IMR-90 (cell line): ENCODE measurements at regions not wholly inside any gene's neighbourhood (a gene's known extent, or its start where the extent isn't known, plus 50 kb on each side); places are given as distances from the start of the nearest gene placed in this dataset.

Experiments used
- ATAC-seq: fragments of 200-7000 bp; cut with Tn5 transposase; 2 replicates; pipeline ENCODE4 v1.9.1; 2020; ENCODE audit warnings: low read depth, mild to moderate bottlenecking, moderate library complexity
- BruUV-seq: library from RNA; stranded (reverse); fragments of 400-500 nt; replicated peaks from 2 replicates; lab custom pipeline; 2021; lab: Mats Ljungman, UMichigan
- CTCF ChIA-PET: fragments of 300-600 bp; formaldehyde crosslinking; extraction: SDS; loops from one replicate; lab custom pipeline; 2021; ENCODE audit warnings: antibody characterized with exemption; lab: Yijun Ruan, JAX
- POLR2A ChIA-PET: fragments of 300-600 bp; sonication (Branson Sonifier 250); formaldehyde crosslinking; loops from one replicate; lab custom pipeline; 2022; ENCODE audit warnings: antibody characterized with exemption; ENCODE audit not compliant: unreplicated experiment; lab: Charles Lee
- DNase-seq: peaks from one replicate; pipeline ENCODE4 v3.0.0; 2013
- H2AFZ ChIP-seq: replicated peaks from 2 replicates; pipeline ENCODE3; 2013; ENCODE audit warnings: low read length, mild to moderate bottlenecking; ENCODE audit not compliant: poor library complexity
- H2AK5ac ChIP-seq: 2 replicates; pipeline ENCODE4 v1.6.1; 2013; ENCODE audit warnings: low read depth, low read length, inconsistent platforms
- H2AK9ac ChIP-seq: replicated peaks from 2 replicates; pipeline ENCODE3; 2013; ENCODE audit warnings: mild to moderate bottlenecking, low read depth, low read length, moderate library complexity; ENCODE audit not compliant: poor library complexity
- H2BK120ac ChIP-seq: 2 replicates; pipeline ENCODE4 v1.6.1; 2013; ENCODE audit warnings: low read depth, low read length, inconsistent platforms
- H2BK15ac ChIP-seq: 3 replicates; pipeline ENCODE4 v1.6.1; 2013; ENCODE audit warnings: low read depth, low read length, inconsistent platforms
- H2BK20ac ChIP-seq: 2 replicates; pipeline ENCODE4 v1.6.1; 2013; ENCODE audit warnings: low read depth, mild to moderate bottlenecking, inconsistent platforms, low read length, moderate library complexity
- H2BK5ac ChIP-seq: 2 replicates; pipeline ENCODE4 v1.6.1; 2013; ENCODE audit warnings: mild to moderate bottlenecking, low read depth, low read length, inconsistent platforms; ENCODE audit not compliant: poor library complexity, severe bottlenecking
- H3K14ac ChIP-seq: replicated peaks from 2 replicates; pipeline ENCODE4 v1.6.1; 2013; ENCODE audit warnings: low read depth, low read length, inconsistent platforms
- H3K18ac ChIP-seq: 2 replicates; pipeline ENCODE4 v1.6.1; 2013; ENCODE audit warnings: low read depth, low read length, control low read depth
- H3K23ac ChIP-seq: 2 replicates; pipeline ENCODE4 v1.6.1; 2013; ENCODE audit warnings: low read depth, low read length, inconsistent platforms
- H3K27ac ChIP-seq: 2 replicates; pipeline ENCODE4 v1.5.1; 2013; ENCODE audit warnings: mild to moderate bottlenecking, control low read depth, low read length; ENCODE audit not compliant: insufficient read depth
- H3K27me3 ChIP-seq: 2 replicates; pipeline ENCODE4 v1.6.1; 2013; ENCODE audit warnings: low read length; ENCODE audit not compliant: control insufficient read depth, insufficient read depth
- H3K36me3 ChIP-seq: 2 replicates; pipeline ENCODE4 v1.6.1; 2013; ENCODE audit warnings: low read length, mixed read lengths; ENCODE audit not compliant: control insufficient read depth, insufficient read depth
- H3K4ac ChIP-seq: 2 replicates; pipeline ENCODE4 v1.6.1; 2013; ENCODE audit warnings: low read depth, low read length, inconsistent platforms
- H3K4me1 ChIP-seq: 2 replicates; pipeline ENCODE4 v1.6.1; 2013; ENCODE audit warnings: low read length, mixed read lengths; ENCODE audit not compliant: control insufficient read depth, insufficient read depth
- H3K4me2 ChIP-seq: 2 replicates; pipeline ENCODE4 v1.6.1; 2013; ENCODE audit warnings: low read depth, mild to moderate bottlenecking, control low read depth, low read length, moderate library complexity
- H3K4me3 ChIP-seq: 2 replicates; pipeline ENCODE4 v1.5.1; 2013; ENCODE audit warnings: low read depth, mild to moderate bottlenecking, control low read depth, low read length, moderate library complexity; ENCODE audit not compliant: insufficient read depth
- H3K56ac ChIP-seq: 2 replicates; pipeline ENCODE4 v1.6.1; 2013; ENCODE audit warnings: low read length, inconsistent platforms; ENCODE audit not compliant: insufficient read depth; ENCODE audit errors: extremely low read depth
- H3K79me1 ChIP-seq, 2 experiments: 2 replicates each; pipeline ENCODE4 v1.6.1; 2013; ENCODE audit warnings: low read length in 2 of 2, inconsistent platforms in 1 of 2, low read depth in 1 of 2
- H3K9ac ChIP-seq: 2 replicates; pipeline ENCODE4 v1.6.1; 2013; ENCODE audit warnings: low read depth, low read length, control low read depth
- H3K9me1 ChIP-seq: 2 replicates; pipeline ENCODE4 v1.6.1; 2013; ENCODE audit warnings: low read length, inconsistent platforms; ENCODE audit not compliant: insufficient read depth
- H3K9me3 ChIP-seq: 2 replicates; pipeline ENCODE4 v1.6.1; 2013; ENCODE audit warnings: low read length; ENCODE audit not compliant: control insufficient read depth, insufficient read depth
- H4K20me1 ChIP-seq: 2 replicates; pipeline ENCODE4 v1.6.1; 2013; ENCODE audit warnings: low read length, inconsistent platforms; ENCODE audit not compliant: insufficient read depth
- H4K5ac ChIP-seq: 2 replicates; pipeline ENCODE4 v1.6.1; 2013; ENCODE audit warnings: mild to moderate bottlenecking, low read depth, low read length, control low read depth
- H4K8ac ChIP-seq, 2 experiments: 2 replicates each; pipeline ENCODE4 v1.6.1; 2013; ENCODE audit warnings: low read depth in 2 of 2, low read length in 2 of 2, control low read depth in 1 of 2, inconsistent platforms in 1 of 2
- H4K91ac ChIP-seq: 2 replicates; pipeline ENCODE4 v1.6.1; 2013; ENCODE audit warnings: low read depth, low read length, inconsistent platforms; ENCODE audit not compliant: insufficient read depth
- MAFK ChIP-seq: IDR thresholded peaks from 2 replicates; pipeline ENCODE4 v1.6.1; 2012; ENCODE audit warnings: low read depth, low read length, improper control_type of control experiment
- MXI1 ChIP-seq: IDR thresholded peaks from 2 replicates; pipeline ENCODE4 v1.6.1; 2012; ENCODE audit warnings: low read depth, mild to moderate bottlenecking, low read length, moderate library complexity, borderline replicate concordance
- NFE2L2 ChIP-seq: fragments of 150-350 bp; IDR thresholded peaks from 2 replicates; pipeline ENCODE4 v1.6.1; 2016; ENCODE audit warnings: low read depth, mild to moderate bottlenecking, low read length
- RCOR1 ChIP-seq: IDR thresholded peaks from 2 replicates; pipeline ENCODE4 v1.6.1; 2012; ENCODE audit warnings: mild to moderate bottlenecking, low read length, improper control_type of control experiment; ENCODE audit not compliant: insufficient replicate concordance
- WGBS, 2 experiments: methylation state at CpG; one replicate each; pipeline versions ENCODE4 v1.1.5 to v1.1.7; 2013; ENCODE audit warnings: missing lambda C conversion rate in 2 of 2; ENCODE audit not compliant: insufficient read length in 1 of 2; ENCODE audit errors: extremely low coverage in 2 of 2; 5-methylcytosine and 5-hydroxymethylcytosine counted together
- dilution Hi-C: fragments of 300-500 bp; cut with HindIII; formaldehyde crosslinking; loops from one replicate; pipeline ENCODE4 v1.14.3; 2018; ENCODE audit warnings: low sequenced_read_pairs; ENCODE audit not compliant: unreplicated experiment
- in situ Hi-C: fragments of 300-500 bp; cut with MboI; formaldehyde crosslinking; loops from 3 replicates; pipeline ENCODE4 v1.14.3; 2019; ENCODE audit warnings: low sequenced_read_pairs, inconsistent platforms, mixed read lengths
- intact Hi-C: fragments of 100-400 bp; cut with micrococcal nuclease; formaldehyde crosslinking; loops from 2 replicates; pipeline ENCODE4 v1.10.0; 2022

DNA sequence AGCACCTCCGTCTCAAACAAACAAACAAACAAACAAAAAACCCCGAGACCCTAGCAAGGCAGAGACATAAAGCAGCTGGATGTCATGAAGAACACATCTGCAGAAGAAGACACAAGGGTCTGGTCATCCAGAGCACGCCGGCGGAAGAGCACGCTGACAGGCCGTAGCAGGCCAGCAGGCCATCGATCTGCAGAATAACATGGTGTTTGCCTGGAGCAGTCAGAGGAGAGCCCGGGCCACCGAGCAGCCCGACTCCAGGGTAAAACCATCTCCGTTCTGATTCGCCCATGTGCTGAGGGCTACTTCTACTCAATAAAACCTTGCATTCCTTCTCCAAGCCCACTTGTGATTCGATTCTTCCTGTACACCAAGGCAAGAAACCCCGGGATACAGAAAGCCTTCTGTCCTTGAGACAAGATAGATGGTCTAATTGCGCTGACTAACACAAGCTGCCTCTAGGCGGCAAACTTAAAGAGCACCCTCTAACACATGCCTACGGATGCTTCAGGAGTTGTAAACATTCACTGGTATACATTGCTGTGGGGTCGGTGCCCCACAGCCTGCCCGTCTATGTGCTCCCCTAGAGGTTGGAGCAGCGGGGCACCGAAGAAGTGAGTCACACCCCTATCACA lies 549.8 kb upstream of the NRXN1 start:
- Histone ChIP-seq H3K56ac (no peak overlapping the region), H3K23ac (no peak overlapping the region), H3K27me3 (no peaks in the 10 kb centered on the region), H2BK5ac (no peak overlapping the region), H3K36me3 (no peaks in the 10 kb centered on the region), H3K4me3 (no peak overlapping the region), H4K20me1 (no peaks in the 10 kb centered on the region), H3K4me1 (no peaks in the 10 kb centered on the region), H3K14ac (no peak overlapping the region), H3K9me1 (no peaks in the 10 kb centered on the region), H4K91ac (no peak overlapping the region), H2AK5ac (no peak overlapping the region), H3K9ac (no peak overlapping the region), H3K18ac (no peak overlapping the region), H3K79me1 (no peaks in the 10 kb centered on the region), H4K8ac (no peak overlapping the region), H2BK20ac (no peak overlapping the region), H3K4me2 (no peak overlapping the region), H3K9me3 (no peaks in the 10 kb centered on the region; the same call in 1 of the 2 replicates), H3K4ac (no peak overlapping the region), H3K27ac (no peak overlapping the region), H2AFZ (no peak overlapping the region), H2BK15ac (no peak overlapping the region), H4K5ac (no peak overlapping the region), H2AK9ac (no peak overlapping the region), H2BK120ac (no peak overlapping the region)
- TF ChIP-seq NFE2L2 (no peak), RCOR1 (no peak), MXI1 (no peak), MAFK (no peak)
- ATAC-seq (no peak), DNase-seq (no peak)
- intact Hi-C loops: no loop called here
- ChIA-PET CTCF (no interaction called here), POLR2A (no interaction called here)
- dilution Hi-C loops: no loop called here
- in situ Hi-C loops: no loop called here
- no TSS peak for BruUV-seq
- 81% methylated on average over 5 of the region's 22 CpGs; no CpG with 5 or more reads in 1 of the 2 experiments for WGBS, 2 experiments
